GM21576 (cell line): ENCODE measurements at regions not wholly inside any gene's neighbourhood (a gene's known extent, or its start where the extent isn't known, plus 50 kb on each side); places are given as distances from the start of the nearest gene placed in this dataset.

Source experiments
- ATAC-seq: cut with Tn5 transposase; IDR thresholded peaks from one replicate; pipeline ENCODE4 v1.9.1; 2021; ENCODE audit warnings: mild to moderate bottlenecking, moderate library complexity; ENCODE audit not compliant: unreplicated experiment

DNA sequence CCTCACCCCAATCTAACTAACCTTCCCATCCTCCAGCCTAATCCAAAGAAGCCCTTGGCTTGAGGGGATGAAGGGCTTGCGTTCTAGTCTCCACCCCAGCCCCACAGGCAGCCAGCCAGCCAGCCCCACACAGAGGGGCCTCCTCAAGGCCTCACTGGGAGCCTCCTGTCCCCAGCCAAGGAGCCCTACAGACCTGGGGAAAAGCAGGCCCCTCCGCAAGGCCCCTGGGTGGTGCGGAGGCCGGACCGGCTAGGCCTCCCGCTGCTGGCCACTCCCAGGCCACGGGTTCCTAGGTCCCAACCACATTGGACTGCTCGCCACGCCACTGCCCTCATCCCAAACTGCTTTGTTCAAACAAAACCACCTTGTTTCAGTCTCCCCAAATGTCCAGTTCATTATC, 78.0 kb downstream of the ZIC5 start:
- ATAC-seq: no peak

DNA sequence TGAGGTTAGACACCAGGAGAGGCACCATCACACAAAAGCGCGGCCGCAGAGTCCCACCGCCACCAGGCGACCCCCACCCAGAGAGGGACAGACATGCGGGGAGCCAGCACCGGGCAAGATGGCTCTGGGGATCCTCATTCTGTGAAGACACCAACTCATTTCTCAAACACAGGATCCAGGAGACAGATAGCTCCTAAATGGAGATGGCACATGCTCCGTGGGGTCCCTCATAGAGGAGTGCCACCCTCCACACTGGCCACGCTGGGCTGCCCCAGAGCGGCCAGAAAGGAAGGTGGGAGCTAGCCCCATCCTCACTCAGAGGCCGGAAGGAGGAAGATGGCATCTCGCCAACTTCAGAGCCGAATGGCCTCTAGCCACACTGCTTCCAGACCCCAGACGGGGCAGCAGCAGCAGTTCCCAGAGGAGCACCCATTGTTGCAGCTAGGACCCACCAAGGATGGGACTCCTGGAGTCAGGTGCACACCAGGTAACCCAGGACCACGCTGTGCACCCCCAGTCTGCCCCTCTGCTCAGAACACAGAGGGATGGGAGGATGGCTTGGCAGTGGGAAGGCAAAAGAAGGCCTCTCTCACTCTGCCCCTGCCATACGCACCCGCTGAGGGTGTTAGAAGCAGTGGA, 78.6 kb downstream of the ZIC5 start:
- no peak for ATAC-seq

DNA sequence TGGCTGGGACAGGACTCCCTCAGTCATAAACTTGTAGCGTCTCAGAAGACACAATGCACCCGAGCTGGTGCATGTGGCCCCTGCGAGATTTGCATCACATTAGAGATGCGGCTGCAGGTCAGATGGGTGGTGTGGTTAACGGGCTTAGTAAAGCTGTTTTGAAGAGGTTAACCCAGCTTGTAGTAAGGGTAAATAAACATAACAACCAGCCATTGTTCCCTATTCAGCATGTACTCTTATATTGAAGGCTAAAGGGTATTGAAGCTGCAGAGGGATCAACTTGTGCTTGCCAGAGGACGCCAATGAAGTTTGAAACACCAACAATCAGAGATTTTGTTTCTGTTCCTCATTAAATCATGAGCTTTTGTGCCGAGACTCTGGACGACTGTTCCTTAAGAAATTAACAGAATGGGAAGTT, 79.4 kb downstream of the ZIC5 start:
- ATAC-seq: no peak

DNA sequence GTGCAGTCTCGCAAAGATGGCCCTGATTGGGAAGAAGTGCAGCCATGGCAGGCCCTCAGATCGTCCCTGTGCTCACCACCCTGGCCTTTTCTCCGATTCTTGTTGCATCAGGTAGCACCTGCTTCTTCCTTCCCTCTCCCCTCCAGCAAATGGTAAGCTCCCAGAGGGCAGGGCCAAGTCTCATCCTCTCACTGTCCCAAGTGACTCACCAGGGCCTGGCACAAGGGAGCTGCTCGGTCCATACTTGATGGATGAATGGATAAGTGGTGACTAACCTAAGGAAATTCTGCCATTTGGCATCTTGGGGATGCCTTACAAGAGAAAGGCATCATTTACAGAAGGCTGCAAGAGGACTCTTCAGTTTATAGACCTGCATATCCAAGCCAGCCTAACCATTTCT, 84.9 kb downstream of the ZIC5 start:
- ATAC-seq: no peak

DNA sequence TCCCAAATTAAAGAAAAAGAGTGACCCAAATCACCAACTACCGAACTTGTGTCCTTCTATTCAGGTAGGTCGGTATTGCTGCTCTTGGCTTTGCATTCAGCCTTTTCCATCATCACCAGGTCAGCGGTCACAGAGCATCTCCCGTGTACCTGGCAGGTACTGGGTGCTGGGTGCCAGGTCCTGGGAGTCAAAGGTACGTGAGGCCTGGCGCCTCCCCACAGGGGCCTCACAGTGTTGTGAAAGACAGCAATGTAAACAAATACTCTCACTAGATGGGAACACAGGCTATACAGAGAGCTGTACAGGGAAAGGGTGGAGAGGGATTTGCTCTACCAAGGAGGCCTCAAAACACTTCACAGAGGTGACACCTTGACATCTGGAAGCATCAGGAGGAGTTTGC, 86.7 kb downstream of the ZIC5 start:
- ATAC-seq: no peak

DNA sequence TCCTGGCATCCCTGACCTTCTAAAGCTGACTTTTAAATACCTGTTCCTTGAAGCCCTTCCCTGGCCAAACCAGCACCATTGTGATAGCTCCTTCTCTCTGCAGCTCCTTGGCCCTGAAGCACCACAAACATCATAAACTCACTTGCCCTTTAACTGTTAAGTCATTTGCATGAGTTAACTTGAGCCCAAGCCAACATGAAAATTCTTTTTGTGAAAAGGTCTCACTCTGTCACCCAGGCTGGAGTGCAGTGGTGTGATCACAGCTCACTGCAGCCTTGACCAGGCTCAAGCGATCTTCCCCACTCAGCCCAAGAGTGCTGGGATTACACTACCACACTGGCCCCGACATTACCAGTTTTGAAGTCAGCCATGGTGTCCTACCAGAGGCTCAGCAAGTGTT, 87.8 kb downstream of the ZIC5 start:
- ATAC-seq: no peak

DNA sequence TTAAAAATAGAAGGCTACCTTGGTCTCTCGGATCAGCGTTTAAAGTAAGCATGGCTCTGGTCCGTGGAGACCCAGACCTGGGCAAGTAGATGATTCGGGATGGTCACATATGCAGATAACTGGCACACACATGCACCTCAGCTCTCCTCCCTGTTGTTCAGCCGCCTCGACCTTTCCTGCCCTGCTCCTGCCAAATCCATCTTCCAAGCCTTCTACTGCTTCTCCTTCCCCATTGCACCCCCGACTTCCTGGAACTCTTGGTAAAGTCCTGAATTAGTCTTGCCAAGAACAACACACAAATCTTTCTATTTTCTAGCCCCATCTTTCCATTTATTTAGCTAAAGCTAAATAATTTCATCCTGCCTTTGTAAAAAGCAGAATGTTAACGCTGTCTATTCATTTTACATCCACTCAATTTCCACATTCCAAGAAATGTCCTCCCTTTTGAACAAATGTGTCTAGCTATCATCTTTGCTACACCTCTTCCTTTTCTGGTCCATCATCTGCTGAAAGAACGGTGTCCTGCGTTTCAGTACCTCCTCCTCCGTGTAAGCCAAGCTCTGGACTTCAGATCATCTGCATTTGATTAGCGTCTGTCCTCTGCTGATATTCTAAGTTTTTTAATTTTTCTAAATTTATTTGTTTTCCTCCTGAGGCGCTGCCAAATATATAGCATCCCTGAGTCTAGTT, 92.5 kb downstream of the ZIC5 start:
- ATAC-seq: no peak

DNA sequence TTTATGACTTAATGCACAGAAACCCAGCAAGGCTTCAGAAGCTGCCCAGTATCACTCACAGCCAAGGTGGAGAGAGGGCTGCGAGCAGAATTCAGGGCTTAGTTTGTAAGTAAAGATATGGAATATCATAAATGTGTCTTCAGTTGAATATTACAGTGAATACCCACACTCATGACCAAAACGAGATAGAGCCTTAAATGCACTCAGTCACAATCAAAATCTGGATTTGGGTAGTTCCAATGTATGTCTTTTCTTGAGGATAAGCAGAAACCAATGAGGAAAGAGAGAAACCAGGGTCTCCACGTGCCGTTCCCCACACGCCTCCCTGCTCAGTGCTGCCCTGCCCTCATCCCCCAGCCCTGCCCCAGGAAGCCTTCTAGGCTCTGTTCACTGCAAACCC, 94.9 kb downstream of the ZIC5 start:
- no peak for ATAC-seq

DNA sequence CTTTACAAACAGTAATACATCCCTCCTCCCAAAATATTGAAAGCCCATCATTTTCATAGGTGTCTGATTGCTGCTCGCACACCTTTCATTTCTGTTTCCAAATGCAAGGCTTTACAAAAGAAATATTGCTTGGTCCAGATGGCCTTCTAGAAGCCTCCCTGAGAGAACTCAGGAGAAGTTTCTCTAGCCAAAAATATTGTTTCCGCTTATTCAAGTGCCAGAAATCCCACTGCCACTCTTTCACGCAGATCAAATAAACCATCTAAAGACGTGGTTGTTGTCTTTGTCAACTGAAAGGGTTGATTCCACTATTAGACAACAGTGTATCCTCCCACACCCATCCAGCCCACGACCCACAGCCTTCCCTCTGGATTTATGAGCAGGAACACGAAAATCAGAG, 96.2 kb downstream of the ZIC5 start:
- no peak for ATAC-seq

DNA sequence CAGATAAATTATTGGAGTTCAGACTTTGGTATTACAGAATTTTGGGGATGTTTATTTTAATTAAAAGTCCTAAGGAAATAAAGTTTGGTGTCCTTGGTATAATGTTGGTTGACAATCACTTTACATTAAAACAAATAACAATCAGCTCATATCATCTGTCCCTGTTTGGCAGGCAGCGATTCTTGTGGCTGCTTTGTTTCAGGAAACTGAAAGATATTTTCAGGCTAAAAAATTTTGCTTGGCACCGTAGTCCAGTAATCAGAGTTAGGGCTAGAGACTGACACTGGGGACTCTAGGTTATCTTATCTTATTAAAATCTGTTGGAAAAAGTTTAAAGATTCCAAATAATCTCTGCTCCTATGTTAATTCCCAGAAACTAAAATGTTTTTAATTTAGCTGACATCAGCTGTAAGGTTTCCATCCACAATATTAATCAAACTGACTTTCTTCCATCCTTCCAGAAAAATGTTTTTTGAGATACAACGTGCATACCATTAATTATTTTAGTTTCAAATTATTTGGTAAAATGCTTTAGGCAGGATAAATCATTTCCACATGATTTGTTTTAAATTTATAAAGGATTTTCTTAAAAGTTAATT, 97.6 kb downstream of the ZIC5 start:
- no peak for ATAC-seq

DNA sequence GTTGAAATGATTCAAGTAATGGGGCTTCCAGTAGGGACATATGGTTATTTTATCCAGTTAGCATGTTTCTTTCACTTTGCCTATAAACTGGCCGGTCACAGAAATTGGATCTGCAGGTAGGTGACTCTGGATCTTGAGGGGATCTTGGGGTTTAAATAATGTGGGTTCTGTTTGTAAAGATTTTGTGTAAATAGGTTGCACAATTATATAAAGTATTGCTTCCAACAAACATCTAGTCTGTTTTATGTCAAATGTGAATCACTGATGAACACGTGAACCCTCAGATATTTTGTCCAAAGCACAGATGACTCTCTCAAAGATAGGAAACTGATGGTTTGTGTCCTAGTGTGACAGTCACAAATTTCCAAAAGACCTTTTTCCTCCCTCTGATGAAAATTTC, 98.4 kb downstream of the ZIC5 start:
- ATAC-seq: no peak

DNA sequence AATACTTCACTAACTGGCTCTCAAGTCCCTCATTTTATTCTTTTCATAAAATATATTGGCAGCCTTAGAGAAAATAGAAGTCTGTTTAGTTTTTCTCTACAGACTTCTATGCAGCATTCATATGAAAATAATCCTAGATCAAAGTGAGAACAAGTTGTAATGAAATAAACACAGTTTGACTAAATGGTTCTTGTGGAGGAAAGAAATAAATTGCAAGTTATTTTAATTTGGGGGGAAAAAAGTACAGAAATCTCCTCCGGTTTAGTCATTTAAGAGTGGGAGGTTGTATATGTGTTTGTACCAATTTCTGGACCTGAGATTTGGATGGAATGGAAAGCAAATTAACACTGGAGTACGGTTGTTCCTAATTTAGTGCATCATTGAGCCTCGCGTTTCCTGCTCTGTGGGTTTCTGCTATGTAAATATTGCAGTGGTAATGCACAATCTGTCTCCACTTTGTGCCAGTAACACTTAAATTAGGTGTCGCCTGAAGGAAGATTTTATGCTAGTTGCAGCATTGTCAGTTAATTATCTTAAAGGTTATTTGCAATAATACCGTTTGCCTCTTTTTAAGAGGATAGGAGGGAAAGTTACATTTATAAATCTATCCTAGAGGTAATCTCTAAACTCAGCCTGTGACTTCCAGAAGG, 100.2 kb downstream of the ZIC5 start:
- no peak for ATAC-seq

DNA sequence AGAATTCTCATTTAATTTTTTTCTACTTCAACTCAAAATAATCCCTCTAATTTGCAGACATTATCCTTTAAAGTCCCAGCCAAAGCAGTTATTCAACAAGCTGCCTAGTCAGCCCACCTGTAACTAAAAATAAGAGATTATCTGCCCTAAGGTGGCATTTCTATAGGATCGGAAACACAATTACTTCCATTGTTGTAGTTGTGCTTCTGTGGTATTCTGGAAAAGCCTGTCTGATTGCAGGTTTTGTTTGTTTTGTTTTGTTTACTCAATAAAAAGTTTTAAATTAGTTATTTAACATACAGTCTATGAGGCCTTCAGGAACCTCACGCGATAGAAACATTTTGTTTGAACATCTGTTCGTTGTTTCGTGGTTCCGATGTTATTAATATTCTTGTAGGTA, 101.0 kb downstream of the ZIC5 start:
- no peak for ATAC-seq

DNA sequence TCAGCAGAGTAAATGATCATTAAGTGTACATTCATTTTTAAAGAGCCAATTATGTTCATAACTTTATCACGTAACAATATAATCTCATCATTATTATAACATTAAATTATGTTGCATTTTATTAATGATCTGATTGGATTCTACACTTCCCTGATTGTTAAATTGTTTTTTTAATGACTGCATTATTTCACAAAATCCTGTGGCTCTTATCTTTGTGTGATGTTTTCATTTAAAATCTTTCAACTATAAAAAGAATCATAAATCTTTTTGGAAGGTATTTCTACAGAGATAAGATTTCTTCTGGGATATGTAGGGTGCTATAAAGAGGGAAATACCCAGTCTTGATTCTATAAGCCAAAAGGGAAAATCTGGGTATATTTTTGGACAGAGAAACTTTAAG, 101.7 kb downstream of the ZIC5 start:
- no peak for ATAC-seq

DNA sequence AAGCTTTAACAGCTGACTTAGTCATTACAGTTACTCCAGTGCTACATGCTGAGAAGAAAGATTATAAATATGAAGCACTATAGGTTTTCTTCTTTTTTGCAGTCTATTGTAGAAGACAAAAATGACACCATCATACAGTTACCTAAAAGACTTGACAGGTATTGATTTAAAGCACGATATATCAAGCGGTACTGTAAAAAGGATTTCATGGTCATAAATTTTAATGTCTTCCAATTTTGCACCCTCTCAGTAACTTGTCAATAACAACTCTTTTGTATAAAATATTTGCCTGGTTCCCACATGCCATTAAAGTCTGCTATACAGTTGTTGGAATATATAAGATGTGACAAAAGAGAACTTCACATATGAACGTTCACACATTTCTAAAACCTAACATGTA, 102.8 kb downstream of the ZIC5 start:
- no peak for ATAC-seq

DNA sequence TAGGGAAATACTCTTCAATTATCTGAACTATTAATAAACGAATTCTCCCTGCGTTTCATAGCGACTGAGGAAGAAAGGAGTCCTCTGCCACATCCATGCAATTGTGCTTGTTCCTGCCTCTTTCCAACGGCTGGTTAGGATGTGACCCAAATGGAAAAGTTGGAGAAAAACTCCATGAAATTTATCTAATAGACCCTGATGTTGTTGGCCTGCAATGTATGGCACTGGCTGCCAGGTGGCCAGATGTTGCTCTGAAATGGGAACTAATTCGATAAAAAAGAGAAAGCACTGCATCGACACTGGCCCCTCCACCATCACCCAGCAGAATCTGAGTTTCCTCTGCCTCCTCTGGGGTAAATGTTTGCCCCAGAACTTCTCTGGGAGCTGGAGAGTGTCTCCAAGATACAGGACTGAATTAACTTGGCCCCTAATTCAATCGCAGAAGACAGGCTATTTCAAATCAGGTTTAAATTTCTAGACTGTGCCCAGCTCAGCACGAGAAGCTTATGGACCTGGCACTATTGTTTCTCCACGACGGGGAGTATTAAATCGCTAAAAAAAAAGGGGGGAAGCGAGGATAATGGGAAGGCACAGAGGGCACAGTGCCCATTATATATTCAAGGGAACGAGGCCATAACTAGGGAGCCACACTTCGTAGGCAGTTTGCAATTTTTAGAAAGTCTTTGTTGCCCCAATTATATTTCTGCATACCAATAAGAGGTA, 103.9 kb downstream of the ZIC5 start:
- no peak for ATAC-seq

DNA sequence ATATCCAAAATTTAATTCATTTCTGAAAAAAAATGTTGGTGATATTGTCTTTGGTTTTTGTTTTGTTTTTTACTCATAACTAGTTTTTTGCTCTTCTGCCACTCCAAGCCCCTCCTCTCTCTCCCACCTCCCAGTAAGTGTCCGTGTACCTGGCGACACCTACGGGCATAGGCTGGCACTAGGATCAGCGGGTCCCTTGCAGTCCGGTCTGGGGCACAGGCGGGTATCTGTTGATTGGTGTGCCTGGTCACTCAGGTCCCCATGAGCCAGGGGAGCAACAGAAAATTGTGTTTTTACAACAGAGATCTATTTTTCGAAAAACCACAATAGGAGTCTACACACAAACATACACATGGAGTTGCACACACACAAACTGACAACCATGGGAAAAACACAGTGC, 104.8 kb downstream of the ZIC5 start:
- no peak for ATAC-seq

DNA sequence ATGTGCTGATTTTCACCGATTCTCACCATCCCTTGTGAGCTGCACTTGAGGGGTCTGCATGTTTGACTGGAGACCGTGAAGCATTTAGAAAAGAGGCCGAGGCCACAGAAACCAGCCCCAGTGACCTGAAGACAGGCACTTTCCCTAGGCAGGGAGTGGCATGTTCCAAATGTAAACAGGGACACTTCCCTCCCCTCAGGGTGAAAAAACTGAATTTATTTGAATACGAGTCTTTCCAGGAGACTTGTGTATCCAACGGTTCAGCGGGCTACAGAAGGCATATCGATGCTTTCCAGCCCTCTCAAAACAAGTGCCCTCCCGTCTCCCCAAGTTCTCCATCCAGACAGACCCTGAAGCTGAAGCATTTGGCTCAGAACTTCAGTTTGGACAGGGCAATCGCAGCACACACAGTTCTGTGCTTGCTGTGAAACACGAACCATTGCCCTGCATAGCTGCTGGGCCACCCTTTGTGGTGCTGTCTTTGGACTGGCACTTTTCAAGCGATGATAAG, 106.1 kb downstream of the ZIC5 start:
- no peak for ATAC-seq

DNA sequence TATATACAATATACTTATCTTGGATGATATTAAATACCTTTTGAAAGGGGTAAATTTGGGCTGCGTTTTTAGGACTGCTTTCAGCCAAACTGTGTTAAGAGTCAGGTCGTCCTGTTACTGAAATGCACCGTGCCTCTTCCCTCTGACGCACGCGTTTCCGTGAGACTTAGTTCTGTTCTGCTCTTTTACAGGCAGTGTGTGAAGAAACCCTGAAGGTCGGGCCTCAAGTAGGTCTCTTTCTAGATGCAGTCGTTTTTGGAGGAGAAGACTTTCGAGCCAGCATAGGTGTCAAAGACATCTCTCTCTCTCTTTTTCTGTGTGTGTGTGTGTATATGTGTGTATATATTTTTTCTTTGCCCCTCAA, 107.0 kb downstream of the ZIC5 start:
- no peak for ATAC-seq

DNA sequence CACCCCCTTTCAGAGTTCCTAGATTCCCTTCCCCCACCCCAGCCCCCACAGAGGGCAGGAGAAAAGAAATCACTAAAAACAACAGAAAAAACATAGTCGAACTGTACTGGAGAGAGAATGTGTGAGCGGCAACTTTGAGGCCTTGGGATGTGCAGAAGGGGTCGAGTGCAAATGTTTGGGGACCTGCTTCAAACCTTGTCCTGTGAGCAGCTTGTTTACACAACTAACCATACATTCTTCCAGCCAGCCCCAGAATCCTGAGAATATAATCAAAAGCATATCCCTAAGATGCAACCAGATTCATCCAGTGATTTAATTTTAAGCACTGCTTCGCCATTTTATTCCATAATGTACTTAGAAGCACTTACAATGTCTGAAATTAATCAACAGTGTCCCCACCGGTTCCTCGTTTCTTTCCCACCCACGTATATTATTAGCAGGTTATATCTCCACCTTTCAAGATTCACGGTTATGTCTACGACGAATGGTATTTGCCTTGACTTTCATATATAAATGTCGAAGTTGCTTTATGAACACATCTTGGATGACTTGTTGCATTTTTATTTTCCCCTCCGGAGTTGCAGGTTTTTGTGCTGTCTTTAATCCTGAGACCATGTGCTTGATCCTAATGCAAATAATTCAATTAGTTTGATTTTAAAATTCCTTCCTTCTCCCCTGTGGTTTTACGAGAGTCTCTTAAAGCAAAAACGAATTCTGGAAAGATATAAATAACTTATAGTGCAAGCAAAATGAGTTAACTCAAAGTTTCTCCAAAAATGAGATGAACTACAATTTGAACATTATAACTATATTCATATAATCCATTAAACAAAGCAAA, 107.6 kb downstream of the ZIC5 start:
- no peak for ATAC-seq
